KMS-11 (cell line): ENCODE measurements at regions not wholly inside any gene's neighbourhood (a gene's known extent, or its start where the extent isn't known, plus 50 kb on each side); places are given as distances from the start of the nearest gene placed in this dataset.

Source experiments
- H2AFZ ChIP-seq: fragments of 200-600 bp; sonication (generic); 2 replicates; pipeline ENCODE4 v1.6.1; 2016; ENCODE audit warnings: antibody characterized with exemption, mixed run types, low read depth
- H3K27ac ChIP-seq: fragments of 200-600 bp; sonication (generic); 2 replicates; pipeline ENCODE4 v1.6.1; 2016; ENCODE audit warnings: mild to moderate bottlenecking, mixed run types
- H3K27me3 ChIP-seq: fragments of 200-600 bp; sonication (generic); 2 replicates; pipeline ENCODE4 v1.6.1; 2017; ENCODE audit warnings: mild to moderate bottlenecking, low read depth, mixed run types, moderate library complexity; ENCODE audit not compliant: insufficient read depth
- H3K36me3 ChIP-seq: fragments of 200-600 bp; sonication (generic); 2 replicates; pipeline ENCODE4 v1.6.1; 2017; ENCODE audit warnings: mild to moderate bottlenecking, mixed run types; ENCODE audit not compliant: insufficient read depth
- H3K4me1 ChIP-seq: fragments of 200-600 bp; sonication (generic); 2 replicates; pipeline ENCODE4 v1.6.1; 2016; ENCODE audit warnings: mild to moderate bottlenecking, low read depth, mixed run types; ENCODE audit not compliant: poor library complexity, severe bottlenecking
- H3K4me2 ChIP-seq: fragments of 200-600 bp; sonication (generic); 2 replicates; pipeline ENCODE4 v1.7.0; 2016; ENCODE audit warnings: mild to moderate bottlenecking, mixed run types
- H3K4me3 ChIP-seq: fragments of 200-600 bp; sonication (generic); IDR thresholded peaks from 2 replicates; pipeline ENCODE4 v1.6.1; 2017; ENCODE audit warnings: low read depth, low read length, mixed read lengths; ENCODE audit not compliant: insufficient read depth
- H3K79me2 ChIP-seq: fragments of 200-600 bp; sonication (generic); 2 replicates; pipeline ENCODE4 v1.6.1; 2016; ENCODE audit warnings: low read depth, mixed run types; ENCODE audit not compliant: insufficient read depth
- H3K9ac ChIP-seq: fragments of 200-600 bp; sonication (generic); 2 replicates; pipeline ENCODE4 v1.6.1; 2016; ENCODE audit warnings: mild to moderate bottlenecking, mixed run types
- H4K20me1 ChIP-seq: fragments of 200-600 bp; sonication (generic); 2 replicates; pipeline ENCODE4 v1.6.1; 2016; ENCODE audit warnings: mild to moderate bottlenecking, mixed run types; ENCODE audit not compliant: insufficient read depth
- CTCF ChIP-seq: fragments of 200-600 bp; sonication (generic); conservative IDR thresholded peaks from 2 replicates; pipeline ENCODE4 v1.6.1; 2017; ENCODE audit warnings: low read depth, mild to moderate bottlenecking, antibody characterized with exemption, low read length, moderate library complexity, mixed read lengths

GRCh38 chr1:234724516-234725176 is 114.7 kb upstream of the IRF2BP2 start:
- H4K20me1 ChIP-seq, result no peaks in the 10 kb centered on the region
- H3K9ac ChIP-seq, result peak overlapping the region; percentile 89
- no peak for TF ChIP-seq CTCF
- H3K27ac ChIP-seq, result peak overlapping the region; percentile 96
- H2AFZ ChIP-seq, result peak overlapping the region; percentile 58
- H3K4me1 ChIP-seq, result peaks cover 49% of the 10 kb centered on the region
- H3K36me3 ChIP-seq, result no peaks in the 10 kb centered on the region
- peak overlapping the region; percentile 94 for H3K4me2 ChIP-seq
- H3K27me3 ChIP-seq, result no peaks in the 10 kb centered on the region
- peak overlapping the region; percentile 48 for H3K4me3 ChIP-seq
- H3K79me2 ChIP-seq, result no peaks in the 10 kb centered on the region

- TF ChIP-seq CTCF, result no peak
- peak overlapping the region; percentile 89 for H3K9ac ChIP-seq
- H3K79me2 ChIP-seq, result no peaks in the 10 kb centered on the region
- H3K27ac ChIP-seq, result peak overlapping the region; percentile 96
- H3K27me3 ChIP-seq, result no peaks in the 10 kb centered on the region
- peak overlapping the region; percentile 58 for H2AFZ ChIP-seq
- no peaks in the 10 kb centered on the region for H3K36me3 ChIP-seq
- H3K4me1 ChIP-seq, result peaks cover 48% of the 10 kb centered on the region
- H4K20me1 ChIP-seq, result no peaks in the 10 kb centered on the region
- H3K4me3 ChIP-seq, result no peak overlapping the region
- H3K4me2 ChIP-seq, result peak overlapping the region; percentile 94; the same call in 1 of the 2 replicates
These were observed 113.1 kb upstream of the IRF2BP2 start for GRCh38 chr1:234722904-234723720.

GRCh38 chr1:234722270-234722704 is 112.3 kb upstream of the IRF2BP2 start:
- peaks cover 41% of the 10 kb centered on the region for H3K4me1 ChIP-seq
- no peak overlapping the region for H3K27ac ChIP-seq
- H3K4me3 ChIP-seq, result no peak overlapping the region
- no peak overlapping the region for H3K4me2 ChIP-seq
- TF ChIP-seq CTCF, result no peak
- no peak overlapping the region for H3K9ac ChIP-seq
- H4K20me1 ChIP-seq, result no peaks in the 10 kb centered on the region
- H3K36me3 ChIP-seq, result no peaks in the 10 kb centered on the region
- H3K27me3 ChIP-seq, result no peaks in the 10 kb centered on the region
- no peak overlapping the region for H2AFZ ChIP-seq
- no peaks in the 10 kb centered on the region for H3K79me2 ChIP-seq

GRCh38 chr1:234721476-234722269 is 111.7 kb upstream of the IRF2BP2 start:
- no peak overlapping the region for H3K9ac ChIP-seq

More at GRCh38 chr1:234721476-234722269, 111.7 kb upstream of the IRF2BP2 start:
- no peak overlapping the region for H3K4me2 ChIP-seq
- no peak for TF ChIP-seq CTCF
- no peaks in the 10 kb centered on the region for H3K27me3 ChIP-seq
- H3K79me2 ChIP-seq, result no peaks in the 10 kb centered on the region
- no peaks in the 10 kb centered on the region for H4K20me1 ChIP-seq
- no peaks in the 10 kb centered on the region for H3K36me3 ChIP-seq
- H3K4me1 ChIP-seq, result peaks cover 35% of the 10 kb centered on the region
- no peak overlapping the region for H3K4me3 ChIP-seq
- no peak overlapping the region for H2AFZ ChIP-seq
- H3K27ac ChIP-seq, result no peak overlapping the region
